Central memory CD8-positive, alpha-beta T cell (primary cell): ENCODE measurements at regions not wholly inside any gene's neighbourhood (a gene's known extent, or its start where the extent isn't known, plus 50 kb on each side); places are given as distances from the start of the nearest gene placed in this dataset.

ENCODE experiments used
- ATAC-seq: fragments of 150-1000 bp; cut with Tn5 transposase; replicated peaks from 2 replicates; pipeline ENCODE4 v1.10.0; 2022; ENCODE audit warnings: mild to moderate bottlenecking, moderate FRiP score, moderate number of reproducible peaks; ENCODE audit not compliant: poor library complexity, severe bottlenecking; ENCODE audit errors: extremely low read depth
- DNase-seq, 2 donors: peaks; one replicate each; pipeline ENCODE4 v3.0.0; 2021; ENCODE audit warnings: low spot score in 2 of 2
- H3K27ac Mint-ChIP-seq: one replicate; pipeline ENCODE4 v1.8.0; 2022; ENCODE audit warnings: low read depth, mild to moderate bottlenecking, moderate library complexity, mixed read lengths
- H3K27me3 Mint-ChIP-seq: one replicate; pipeline ENCODE4 v1.8.0; 2022; ENCODE audit warnings: mixed read lengths
- H3K36me3 Mint-ChIP-seq: one replicate; pipeline ENCODE4 v1.8.0; 2022; ENCODE audit warnings: mild to moderate bottlenecking, moderate library complexity, mixed read lengths; ENCODE audit not compliant: insufficient read depth
- H3K4me1 Mint-ChIP-seq: one replicate; pipeline ENCODE4 v1.8.0; 2022; ENCODE audit warnings: mixed read lengths
- H3K4me3 Mint-ChIP-seq: one replicate; pipeline ENCODE4 v1.8.0; 2022; ENCODE audit warnings: mild to moderate bottlenecking, moderate library complexity, mixed read lengths
- H3K9me3 Mint-ChIP-seq: one replicate; pipeline ENCODE4 v1.8.0; 2022; ENCODE audit warnings: mixed read lengths

- Mint-ChIP-seq H3K9me3 (peaks cover 2% of the 10 kb centered on the region), H3K4me3 (no peak overlapping the region), H3K27ac (no peak overlapping the region), H3K4me1 (no peaks in the 10 kb centered on the region), H3K27me3 (peaks cover 3% of the 10 kb centered on the region), H3K36me3 (no peaks in the 10 kb centered on the region)
- DNase-seq = no peak
- ATAC-seq = no peak
Observed at GRCh38 chr2:129369437-129369836, 610.0 kb upstream of the RAB6C start.

- Mint-ChIP-seq H3K4me3 (no peak overlapping the region), H3K27me3 (peaks cover 8% of the 10 kb centered on the region), H3K36me3 (no peaks in the 10 kb centered on the region), H3K4me1 (no peaks in the 10 kb centered on the region), H3K9me3 (peaks cover 5% of the 10 kb centered on the region), H3K27ac (no peak overlapping the region)
- DNase-seq = no peak
- no peak for ATAC-seq
Observed at GRCh38 chr2:129374452-129374851, 605.0 kb upstream of the RAB6C start.

GRCh38 chr2:129375632-129376425 lies 603.6 kb upstream of the RAB6C start:
- H3K9me3 Mint-ChIP-seq = peaks cover 10% of the 10 kb centered on the region
- no peak overlapping the region for H3K4me3 Mint-ChIP-seq
- H3K27me3 Mint-ChIP-seq = peaks cover 8% of the 10 kb centered on the region
- no peak for ATAC-seq
- no peak overlapping the region for H3K27ac Mint-ChIP-seq
- DNase-seq = no peak
- no peaks in the 10 kb centered on the region for H3K4me1 Mint-ChIP-seq
- no peaks in the 10 kb centered on the region for H3K36me3 Mint-ChIP-seq

- no peaks in the 10 kb centered on the region for H3K36me3 Mint-ChIP-seq
- H3K4me3 Mint-ChIP-seq = no peak overlapping the region
- peaks cover 8% of the 10 kb centered on the region for H3K27me3 Mint-ChIP-seq
- no peak overlapping the region for H3K27ac Mint-ChIP-seq
- no peak for DNase-seq
- H3K9me3 Mint-ChIP-seq = peaks cover 10% of the 10 kb centered on the region
- H3K4me1 Mint-ChIP-seq = no peaks in the 10 kb centered on the region
- no peak for ATAC-seq
Observed at GRCh38 chr2:129376426-129377077, 602.9 kb upstream of the RAB6C start.

GRCh38 chr2:129377078-129377469 lies 602.4 kb upstream of the RAB6C start:
- no peak for ATAC-seq
- no peak overlapping the region for H3K4me3 Mint-ChIP-seq

GRCh38 chr2:129378186-129378585 lies 601.3 kb upstream of the RAB6C start:
- no peak overlapping the region for H3K27ac Mint-ChIP-seq
- H3K4me3 Mint-ChIP-seq = no peak overlapping the region
- H3K9me3 Mint-ChIP-seq = peaks cover 21% of the 10 kb centered on the region
- no peaks in the 10 kb centered on the region for H3K4me1 Mint-ChIP-seq
- peaks cover 8% of the 10 kb centered on the region for H3K27me3 Mint-ChIP-seq
- DNase-seq (no peak), ATAC-seq (no peak)
- H3K36me3 Mint-ChIP-seq = no peaks in the 10 kb centered on the region

More at GRCh38 chr2:129377078-129377469, 602.4 kb upstream of the RAB6C start:
- DNase-seq = no peak
- Mint-ChIP-seq H3K9me3 (peaks cover 13% of the 10 kb centered on the region), H3K27ac (no peak overlapping the region), H3K4me1 (no peaks in the 10 kb centered on the region), H3K27me3 (peaks cover 8% of the 10 kb centered on the region), H3K36me3 (no peaks in the 10 kb centered on the region)

GRCh38 chr2:129379411-129379810 lies 600.1 kb upstream of the RAB6C start:
- no peak for DNase-seq
- H3K27me3 Mint-ChIP-seq = peaks cover 5% of the 10 kb centered on the region
- H3K4me1 Mint-ChIP-seq = no peaks in the 10 kb centered on the region
- no peak overlapping the region for H3K27ac Mint-ChIP-seq
- peaks cover 23% of the 10 kb centered on the region for H3K9me3 Mint-ChIP-seq
- H3K4me3 Mint-ChIP-seq = no peak overlapping the region
- H3K36me3 Mint-ChIP-seq = no peaks in the 10 kb centered on the region
- no peak for ATAC-seq

- H3K27me3 Mint-ChIP-seq = no peaks in the 10 kb centered on the region
- H3K36me3 Mint-ChIP-seq = no peaks in the 10 kb centered on the region
- peaks cover 20% of the 10 kb centered on the region for H3K9me3 Mint-ChIP-seq
- no peaks in the 10 kb centered on the region for H3K4me1 Mint-ChIP-seq
- H3K27ac Mint-ChIP-seq = no peak overlapping the region
- DNase-seq (no peak), ATAC-seq (no peak)
- no peak overlapping the region for H3K4me3 Mint-ChIP-seq
Observed at GRCh38 chr2:129381789-129382188, 597.7 kb upstream of the RAB6C start.

GRCh38 chr2:129388870-129389269 lies 590.6 kb upstream of the RAB6C start:
- Mint-ChIP-seq H3K4me1 (no peaks in the 10 kb centered on the region), H3K9me3 (peaks cover 13% of the 10 kb centered on the region)
- ATAC-seq = no peak

GRCh38 chr2:129393816-129394215 lies 585.6 kb upstream of the RAB6C start:
- Mint-ChIP-seq H3K4me1 (no peaks in the 10 kb centered on the region), H3K9me3 (peaks cover 10% of the 10 kb centered on the region), H3K27ac (no peak overlapping the region), H3K36me3 (no peaks in the 10 kb centered on the region), H3K27me3 (peaks cover 6% of the 10 kb centered on the region), H3K4me3 (no peak overlapping the region)
- no peak for ATAC-seq
- DNase-seq = no peak

More at GRCh38 chr2:129388870-129389269, 590.6 kb upstream of the RAB6C start:
- H3K27ac Mint-ChIP-seq = no peak overlapping the region
- no peak overlapping the region for H3K4me3 Mint-ChIP-seq
- no peak for DNase-seq
- H3K27me3 Mint-ChIP-seq = peaks cover 14% of the 10 kb centered on the region
- no peaks in the 10 kb centered on the region for H3K36me3 Mint-ChIP-seq

- Mint-ChIP-seq H3K9me3 (no peaks in the 10 kb centered on the region), H3K27ac (no peak overlapping the region), H3K4me3 (no peak overlapping the region), H3K27me3 (no peaks in the 10 kb centered on the region), H3K36me3 (no peaks in the 10 kb centered on the region), H3K4me1 (no peaks in the 10 kb centered on the region)
- ATAC-seq = no peak
- no peak for DNase-seq
Observed at GRCh38 chr2:129396980-129397599, 582.4 kb upstream of the RAB6C start.

- no peaks in the 10 kb centered on the region for H3K27me3 Mint-ChIP-seq
- ATAC-seq (no peak), DNase-seq (no peak)
- H3K4me1 Mint-ChIP-seq = no peaks in the 10 kb centered on the region
- no peaks in the 10 kb centered on the region for H3K9me3 Mint-ChIP-seq
- H3K36me3 Mint-ChIP-seq = no peaks in the 10 kb centered on the region
- no peak overlapping the region for H3K4me3 Mint-ChIP-seq
- no peak overlapping the region for H3K27ac Mint-ChIP-seq
Observed at GRCh38 chr2:129400826-129401225, 578.6 kb upstream of the RAB6C start.

- Mint-ChIP-seq H3K9me3 (no peaks in the 10 kb centered on the region), H3K4me3 (no peak overlapping the region), H3K27me3 (no peaks in the 10 kb centered on the region), H3K4me1 (no peaks in the 10 kb centered on the region), H3K27ac (no peak overlapping the region), H3K36me3 (no peaks in the 10 kb centered on the region)
- ATAC-seq (no peak), DNase-seq (no peak)
Observed at GRCh38 chr2:129402076-129402475, 577.4 kb upstream of the RAB6C start.
